H1 (cell line): ENCODE measurements at regions not wholly inside any gene's neighbourhood (a gene's known extent, or its start where the extent isn't known, plus 50 kb on each side); places are given as distances from the start of the nearest gene placed in this dataset.

Experiments
- SIN3A ChIP-seq, 2 experiments: IDR thresholded peaks in 1 of 2; conservative IDR thresholded peaks in 1 of 2; 2 replicates each; pipeline ENCODE4 v1.6.1; 2011 to 2012; ENCODE audit warnings: low read length in 2 of 2, improper control_type of control experiment in 1 of 2, low read depth in 1 of 2, mild to moderate bottlenecking in 1 of 2

- no peak for TF ChIP-seq SIN3A (conservative IDR thresholded peaks at IDR 0.05 in 1 of 2, IDR thresholded peaks at IDR 0.05 in 1 of 2; ENCODE audit: low read depth in 1 of 2, low read length in 2 of 2)
- TF ChIP-seq, all 59 proteins: peak for 0
Measured at GRCh38 chr6:138011413-138011812, 95.8 kb downstream of the PERP start (continued).
